Gastroesophageal sphincter (tissue), 3 donors: ENCODE measurements at regions not wholly inside any gene's neighbourhood (a gene's known extent, or its start where the extent isn't known, plus 50 kb on each side); places are given as distances from the start of the nearest gene placed in this dataset.
"Not testable (repeated sequence)": the region's sequence is repeated elsewhere in the genome, so short reads cannot be mapped to it uniquely, and the experiment has no call there.

Experiments
- POLR2A ChIP-seq, 2 donors: fragments of 450-650 bp; IDR thresholded peaks; one replicate each; pipeline ENCODE4 v1.6.1; 2017; ENCODE audit warnings: antibody characterized with exemption in 2 of 2, mild to moderate bottlenecking in 2 of 2, moderate library complexity in 1 of 2
- POLR2AphosphoS5 ChIP-seq: sonication (generic); formaldehyde crosslinking; IDR thresholded peaks from one replicate; pipeline ENCODE4 v1.6.1; 2017; ENCODE audit warnings: antibody characterized with exemption
- TF ChIP-seq, protein P1 (sequence below), 4 experiments: fragments of 200-600 bp in 2 of 4; fragments of 450-650 bp in 2 of 4; sonication (generic) in 1 of 4; IDR thresholded peaks; one replicate each; pipeline ENCODE4 v1.5.1; 2017 to 2019; ENCODE audit warnings: antibody characterized with exemption in 4 of 4, mild to moderate bottlenecking in 2 of 4, moderate library complexity in 2 of 4

- TF ChIP-seq, protein P1, sequence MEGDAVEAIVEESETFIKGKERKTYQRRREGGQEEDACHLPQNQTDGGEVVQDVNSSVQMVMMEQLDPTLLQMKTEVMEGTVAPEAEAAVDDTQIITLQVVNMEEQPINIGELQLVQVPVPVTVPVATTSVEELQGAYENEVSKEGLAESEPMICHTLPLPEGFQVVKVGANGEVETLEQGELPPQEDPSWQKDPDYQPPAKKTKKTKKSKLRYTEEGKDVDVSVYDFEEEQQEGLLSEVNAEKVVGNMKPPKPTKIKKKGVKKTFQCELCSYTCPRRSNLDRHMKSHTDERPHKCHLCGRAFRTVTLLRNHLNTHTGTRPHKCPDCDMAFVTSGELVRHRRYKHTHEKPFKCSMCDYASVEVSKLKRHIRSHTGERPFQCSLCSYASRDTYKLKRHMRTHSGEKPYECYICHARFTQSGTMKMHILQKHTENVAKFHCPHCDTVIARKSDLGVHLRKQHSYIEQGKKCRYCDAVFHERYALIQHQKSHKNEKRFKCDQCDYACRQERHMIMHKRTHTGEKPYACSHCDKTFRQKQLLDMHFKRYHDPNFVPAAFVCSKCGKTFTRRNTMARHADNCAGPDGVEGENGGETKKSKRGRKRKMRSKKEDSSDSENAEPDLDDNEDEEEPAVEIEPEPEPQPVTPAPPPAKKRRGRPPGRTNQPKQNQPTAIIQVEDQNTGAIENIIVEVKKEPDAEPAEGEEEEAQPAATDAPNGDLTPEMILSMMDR (IDR thresholded peaks at IDR 0.05), result not testable (repeated sequence)
- not testable (repeated sequence) for TF ChIP-seq POLR2AphosphoS5; POLR2A (IDR thresholded peaks at IDR 0.05)
Measured at GRCh38 chr11:92618020-92618419, 351.4 kb upstream of the MTNR1B start.
